T47D (cell line): ENCODE measurements at regions not wholly inside any gene's neighbourhood (a gene's known extent, or its start where the extent isn't known, plus 50 kb on each side); places are given as distances from the start of the nearest gene placed in this dataset.

Source experiments
- DNase-seq, 2 experiments: peaks; one replicate each; pipeline versions ENCODE4 v3.0.0 to v3.0.0-alpha.2; 2011 to 2012; ENCODE audit warnings: low read depth in 1 of 2, low spot score in 1 of 2
- JUND ChIP-seq: IDR thresholded peaks from 2 replicates; pipeline ENCODE4 v1.6.1; 2012; ENCODE audit warnings: low read depth
- in situ Hi-C: cut with HindIII; loops from 2 replicates; pipeline ENCODE4 v1.10.0; 2016; ENCODE audit warnings: low sequenced_read_pairs, low pct_unique_long_range_greater_than_20kb

- in situ Hi-C loops, result no loop called here
- TF ChIP-seq JUND, result no peak
- no peak for DNase-seq
These were observed 402.1 kb downstream of the KCTD8 start for GRCh38 chr4:44046491-44046890.

GRCh38 chr4:44056721-44057151 lies 391.9 kb downstream of the KCTD8 start:
- no peak for TF ChIP-seq JUND
- no peak for DNase-seq
- in situ Hi-C loops, result no loop called here

GRCh38 chr4:44070843-44071242 lies 377.8 kb downstream of the KCTD8 start:
- DNase-seq, result no peak
- TF ChIP-seq JUND, result no peak
- in situ Hi-C loops, result no loop called here

GRCh38 chr4:44071959-44072955 lies 376.4 kb downstream of the KCTD8 start:
- in situ Hi-C loops, result no loop called here
- TF ChIP-seq JUND, result no peak
- DNase-seq, result no peak

GRCh38 chr4:44086753-44087152 lies 361.9 kb downstream of the KCTD8 start:
- TF ChIP-seq JUND, result no peak
- DNase-seq, result no peak

GRCh38 chr4:44093390-44093789 lies 355.2 kb downstream of the KCTD8 start:
- DNase-seq, result no peak
- in situ Hi-C loops, result no loop called here
- no peak for TF ChIP-seq JUND

More at GRCh38 chr4:44086753-44087152, 361.9 kb downstream of the KCTD8 start:
- in situ Hi-C loops, result no loop called here

GRCh38 chr4:44098973-44099372 lies 349.6 kb downstream of the KCTD8 start:
- DNase-seq, result no peak
- TF ChIP-seq JUND, result no peak
- in situ Hi-C loops, result no loop called here

- DNase-seq, result no peak
- no peak for TF ChIP-seq JUND
- in situ Hi-C loops, result no loop called here
These were observed 348.2 kb downstream of the KCTD8 start for GRCh38 chr4:44100456-44100855.

GRCh38 chr4:44118971-44119680 lies 329.5 kb downstream of the KCTD8 start:
- no peak for TF ChIP-seq JUND
- in situ Hi-C loops, result no loop called here
- no peak for DNase-seq

GRCh38 chr4:44120646-44121045 lies 328.0 kb downstream of the KCTD8 start:
- TF ChIP-seq JUND, result no peak
- DNase-seq, result no peak
- in situ Hi-C loops, result no loop called here

- DNase-seq, result no peak
These were observed 327.4 kb downstream of the KCTD8 start for GRCh38 chr4:44121210-44121609.

More at GRCh38 chr4:44121210-44121609, 327.4 kb downstream of the KCTD8 start:
- in situ Hi-C loops, result no loop called here
- TF ChIP-seq JUND, result no peak
